Mammary epithelial cell (primary cell): ENCODE measurements at regions not wholly inside any gene's neighbourhood (a gene's known extent, or its start where the extent isn't known, plus 50 kb on each side); places are given as distances from the start of the nearest gene placed in this dataset.

Experiments
- CTCF ChIP-seq, 2 donors: IDR thresholded peaks in 1 of 2; conservative IDR thresholded peaks in 1 of 2; 2 replicates each; pipeline ENCODE4 v1.5.1; 2011 to 2012; ENCODE audit warnings: inconsistent platforms in 2 of 2, low read length in 2 of 2, mild to moderate bottlenecking in 2 of 2, control low read depth in 1 of 2, low read depth in 1 of 2; ENCODE audit not compliant: insufficient read depth in 1 of 2; ENCODE audit errors: extremely low read depth in 1 of 2
- EZH2 ChIP-seq: IDR thresholded peaks from 2 replicates; pipeline ENCODE4 v1.6.1; 2012; ENCODE audit warnings: low read length, inconsistent platforms, borderline replicate concordance

GRCh38 chr2:23273786-23274185 lies 111.2 kb upstream of the KLHL29 start:
- TF ChIP-seq CTCF (conservative IDR thresholded peaks at IDR 0.05 in 1 of 2, IDR thresholded peaks at IDR 0.05 in 1 of 2; ENCODE audit: extremely low read depth in 1 of 2, insufficient read depth in 1 of 2, low read depth in 1 of 2, low read length in 2 of 2) (no peak), EZH2 (no peak)
